PFSK-1 (cell line): ENCODE measurements at regions not wholly inside any gene's neighbourhood (a gene's known extent, or its start where the extent isn't known, plus 50 kb on each side); places are given as distances from the start of the nearest gene placed in this dataset.

Experiments
- FOXP2 ChIP-seq: optimal IDR thresholded peaks from 2 replicates; pipeline ENCODE3; 2011; ENCODE audit warnings: borderline replicate concordance, control low read depth, inconsistent platforms; ENCODE audit not compliant: insufficient read depth; ENCODE audit errors: extremely low read length, extremely low read depth
- POLR2AphosphoS5 ChIP-seq: IDR thresholded peaks from 2 replicates; pipeline ENCODE4 v1.6.1; 2012; ENCODE audit warnings: low read depth, mild to moderate bottlenecking, control low read depth, low read length, moderate library complexity
- REST ChIP-seq, 2 experiments: IDR thresholded peaks; 2 replicates each; pipeline versions ENCODE4 v1.6.1 to v1.8.0; 2011 to 2012; ENCODE audit warnings: low read depth in 2 of 2, low read length in 2 of 2, control low read depth in 1 of 2, inconsistent platforms in 1 of 2, mild to moderate bottlenecking in 1 of 2, moderate library complexity in 1 of 2; ENCODE audit not compliant: insufficient read depth in 1 of 2
- SIN3A ChIP-seq: IDR thresholded peaks from 2 replicates; pipeline ENCODE4 v1.6.1; 2012; ENCODE audit warnings: mild to moderate bottlenecking, low read length, moderate library complexity, borderline replicate concordance; ENCODE audit not compliant: insufficient read depth
- TAF1 ChIP-seq: IDR thresholded peaks from 2 replicates; pipeline ENCODE4 v1.6.1; 2012; ENCODE audit warnings: low read length, control low read depth, borderline replicate concordance; ENCODE audit not compliant: insufficient read depth

GRCh38 chr11:42957831-42958230 lies 354.0 kb upstream of the API5 start:
- no peak for TF ChIP-seq FOXP2
- no peak for TF ChIP-seq SIN3A
- TF ChIP-seq TAF1: no peak
- no peak for TF ChIP-seq REST (IDR thresholded peaks at IDR 0.05; ENCODE audit: insufficient read depth in 1 of 2, low read depth in 2 of 2, low read length in 2 of 2)

- no peak for TF ChIP-seq REST (IDR thresholded peaks at IDR 0.05; ENCODE audit: insufficient read depth in 1 of 2, low read depth in 2 of 2, low read length in 2 of 2)
- no peak for TF ChIP-seq TAF1
- TF ChIP-seq SIN3A: no peak
Measured at GRCh38 chr11:42958635-42959034, 353.2 kb upstream of the API5 start.

GRCh38 chr11:42960521-42961088 lies 351.2 kb upstream of the API5 start:
- TF ChIP-seq SIN3A: no peak
- TF ChIP-seq TAF1: no peak
- TF ChIP-seq REST (IDR thresholded peaks at IDR 0.05; ENCODE audit: insufficient read depth in 1 of 2, low read depth in 2 of 2, low read length in 2 of 2): no peak
- TF ChIP-seq POLR2AphosphoS5: no peak
- no peak for TF ChIP-seq FOXP2

GRCh38 chr11:42967653-42968052 lies 344.1 kb upstream of the API5 start:
- TF ChIP-seq SIN3A (no peak), TAF1 (no peak)

GRCh38 chr11:42972741-42973140 lies 339.1 kb upstream of the API5 start:
- no peak for TF ChIP-seq REST (IDR thresholded peaks at IDR 0.05; ENCODE audit: insufficient read depth in 1 of 2, low read depth in 2 of 2, low read length in 2 of 2)
- TF ChIP-seq TAF1: no peak
- TF ChIP-seq SIN3A: no peak
- no peak for TF ChIP-seq POLR2AphosphoS5
- no peak for TF ChIP-seq FOXP2
